GM21381 (cell line): ENCODE measurements at regions not wholly inside any gene's neighbourhood (a gene's known extent, or its start where the extent isn't known, plus 50 kb on each side); places are given as distances from the start of the nearest gene placed in this dataset.
"Not testable (repeated sequence)": the region's sequence is repeated elsewhere in the genome, so short reads cannot be mapped to it uniquely, and the experiment has no call there.

Experiments
- ATAC-seq: cut with Tn5 transposase; IDR thresholded peaks from one replicate; pipeline ENCODE4 v1.9.1; 2021; ENCODE audit warnings: mild to moderate bottlenecking, moderate library complexity; ENCODE audit not compliant: unreplicated experiment

DNA sequence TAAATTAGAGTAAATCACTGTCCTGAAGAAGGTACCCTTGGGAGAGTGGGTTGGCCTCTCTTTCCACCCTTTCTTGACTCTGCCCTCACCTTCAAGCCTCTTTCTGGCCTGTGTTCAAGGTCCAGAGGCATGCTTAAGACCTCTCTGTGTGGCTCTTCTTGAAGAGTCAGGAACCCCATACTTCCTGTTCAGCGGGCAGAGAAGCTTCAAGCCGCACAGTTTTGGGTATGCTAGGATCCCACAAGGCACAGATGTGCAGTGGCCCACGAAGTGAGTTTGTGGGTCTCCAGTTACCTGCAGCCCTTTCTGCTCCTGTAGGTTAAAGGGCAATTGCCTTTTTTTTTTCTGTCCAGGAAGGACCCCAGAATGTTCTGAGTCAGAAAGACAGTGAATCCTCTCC lies 113.7 kb downstream of the PPIAL4A start:
- ATAC-seq: not testable (repeated sequence)

- not testable (repeated sequence) for ATAC-seq
Observed at GRCh38 chr1:121006826-121007225, 117.3 kb downstream of the PPIAL4A start.

DNA sequence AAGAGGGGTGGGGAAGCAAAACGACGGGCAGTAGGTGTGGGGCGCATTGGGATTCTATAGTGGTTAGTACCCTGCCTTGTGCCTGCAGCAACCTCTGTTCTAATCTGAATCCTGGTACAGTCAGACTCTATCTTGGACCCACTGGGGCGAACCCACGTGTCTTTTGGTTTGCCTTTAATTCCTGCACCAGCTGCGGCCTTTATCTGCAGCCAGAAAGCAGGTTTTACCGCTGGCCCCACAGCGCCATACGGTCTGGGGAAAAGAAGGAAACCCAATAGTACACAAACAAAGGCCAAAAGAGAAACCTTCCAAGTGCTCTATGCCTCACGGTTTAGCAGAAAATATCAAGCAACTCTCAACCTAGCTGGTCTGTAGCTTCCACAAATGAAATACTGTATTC lies 118.2 kb downstream of the PPIAL4A start:
- not testable (repeated sequence) for ATAC-seq

- not testable (repeated sequence) for ATAC-seq
Observed at GRCh38 chr1:121008512-121009215, 119.1 kb downstream of the PPIAL4A start.

- not testable (repeated sequence) for ATAC-seq
Observed at GRCh38 chr1:121009216-121010057, 119.9 kb downstream of the PPIAL4A start.

GRCh38 chr1:121010141-121010540 lies 120.6 kb downstream of the PPIAL4A start:
- not testable (repeated sequence) for ATAC-seq

GRCh38 chr1:121013181-121013580 lies 123.6 kb downstream of the PPIAL4A start:
- ATAC-seq: not testable (repeated sequence)

DNA sequence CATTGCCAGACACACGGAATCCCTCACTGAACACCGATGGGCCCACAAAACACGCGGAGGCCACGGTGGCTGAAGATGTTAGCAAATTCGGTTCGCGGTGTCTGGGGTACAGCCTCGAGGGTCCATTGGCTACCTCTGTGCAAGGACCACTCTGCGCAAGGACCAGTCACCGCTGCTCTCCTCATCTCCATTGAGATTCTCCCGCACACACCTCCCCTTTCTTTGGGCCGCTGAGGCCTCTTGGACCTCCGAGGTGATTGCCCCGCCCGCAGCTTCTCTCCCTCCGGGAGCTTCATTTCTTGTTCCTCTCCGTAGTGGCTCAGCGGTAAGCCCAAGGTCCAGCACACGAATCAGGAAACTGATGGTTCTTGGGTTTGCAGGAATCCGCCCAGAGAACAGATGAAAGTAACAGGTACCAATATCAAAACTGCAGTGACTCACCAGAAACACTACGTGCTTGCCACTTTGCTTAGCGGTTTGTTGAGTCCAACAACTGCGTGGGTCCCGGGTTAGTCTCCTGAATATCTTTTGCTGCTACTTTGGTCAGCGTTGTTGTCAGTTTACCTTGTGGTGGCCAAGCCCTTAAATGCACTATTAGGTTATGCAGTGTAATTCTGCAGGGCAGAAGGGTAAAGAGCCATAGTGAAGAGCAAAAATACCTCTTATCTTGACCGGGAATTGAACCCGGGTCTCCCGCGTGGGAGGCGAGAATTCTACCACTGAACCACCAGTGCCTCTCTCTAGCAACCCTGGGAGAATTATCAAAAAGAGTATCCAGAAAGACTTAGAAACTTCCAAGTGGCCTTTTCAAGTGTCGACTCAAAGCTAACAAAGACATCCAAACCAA lies 126.8 kb downstream of the PPIAL4A start:
- peak; percentile 75 for ATAC-seq

GRCh38 chr1:121019715-121020349 lies 130.3 kb downstream of the PPIAL4A start:
- ATAC-seq: not testable (repeated sequence)

DNA sequence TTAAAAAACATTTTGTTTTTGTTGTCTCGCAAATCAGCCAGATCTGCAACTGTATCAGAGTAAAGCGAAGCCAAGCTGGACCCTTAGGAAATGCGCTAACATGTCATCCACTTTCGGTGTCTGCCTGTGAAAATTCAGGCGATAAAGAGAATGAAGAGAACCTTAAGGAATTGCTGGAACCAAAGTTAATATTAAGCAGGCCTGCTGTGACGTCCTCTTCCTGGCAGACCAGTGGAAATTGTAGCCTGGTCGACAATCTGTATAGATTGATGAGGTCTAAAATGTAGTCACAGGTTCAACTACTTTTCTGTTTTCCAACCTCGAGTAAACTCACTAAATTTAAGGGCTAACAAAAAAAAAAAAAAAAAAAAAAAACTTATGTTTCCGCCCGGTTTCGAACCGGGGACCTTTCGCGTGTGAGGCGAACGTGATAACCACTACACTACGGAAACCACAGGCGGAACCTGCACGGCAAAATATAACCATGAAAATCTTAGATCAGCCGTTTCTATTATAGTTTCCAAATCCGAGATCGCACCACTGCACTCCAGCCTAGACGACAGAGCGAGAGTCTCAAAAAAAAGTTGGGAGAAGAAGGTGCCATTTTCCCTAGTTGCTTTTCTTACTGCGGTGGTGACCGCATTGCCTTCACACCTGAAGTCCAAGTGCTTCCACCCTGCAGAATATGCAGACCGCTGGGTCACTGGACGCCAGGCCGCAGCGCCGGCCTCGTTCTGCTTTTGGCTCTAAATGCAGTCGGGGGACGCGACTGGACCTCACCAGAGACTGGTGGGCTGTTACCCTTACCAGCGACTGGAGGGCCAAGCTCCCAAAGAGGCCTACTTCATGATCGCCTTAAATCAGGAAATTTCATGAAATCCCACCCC lies 131.0 kb downstream of the PPIAL4A start:
- not testable (repeated sequence) for ATAC-seq

DNA sequence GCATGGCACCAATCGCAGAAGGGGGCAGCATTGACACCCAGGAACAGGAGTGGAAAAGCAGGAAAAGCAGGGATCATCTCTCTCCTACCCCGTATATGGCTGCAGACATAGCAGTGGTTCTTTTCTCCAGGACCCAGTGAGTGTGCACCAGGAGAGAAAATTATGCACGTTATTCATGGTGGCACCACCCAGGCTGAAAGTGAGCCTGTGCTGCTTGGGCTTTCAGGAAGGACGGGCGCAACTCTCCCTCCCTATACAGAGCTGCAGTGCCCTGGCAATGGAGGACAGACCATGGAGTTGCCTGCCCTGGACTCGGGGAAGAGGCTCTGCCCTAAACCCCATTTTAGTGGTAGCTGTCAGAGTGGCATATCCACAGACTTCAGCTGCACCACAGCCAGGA lies 132.1 kb downstream of the PPIAL4A start:
- ATAC-seq: not testable (repeated sequence)

- not testable (repeated sequence) for ATAC-seq
Observed at GRCh38 chr1:121032878-121033494, 143.4 kb downstream of the PPIAL4A start.

- ATAC-seq: not testable (repeated sequence)
Observed at GRCh38 chr1:121036792-121037191, 147.2 kb downstream of the PPIAL4A start.

- not testable (repeated sequence) for ATAC-seq
Observed at GRCh38 chr1:121040974-121041373, 143.2 kb downstream of the FAM72B start.

DNA sequence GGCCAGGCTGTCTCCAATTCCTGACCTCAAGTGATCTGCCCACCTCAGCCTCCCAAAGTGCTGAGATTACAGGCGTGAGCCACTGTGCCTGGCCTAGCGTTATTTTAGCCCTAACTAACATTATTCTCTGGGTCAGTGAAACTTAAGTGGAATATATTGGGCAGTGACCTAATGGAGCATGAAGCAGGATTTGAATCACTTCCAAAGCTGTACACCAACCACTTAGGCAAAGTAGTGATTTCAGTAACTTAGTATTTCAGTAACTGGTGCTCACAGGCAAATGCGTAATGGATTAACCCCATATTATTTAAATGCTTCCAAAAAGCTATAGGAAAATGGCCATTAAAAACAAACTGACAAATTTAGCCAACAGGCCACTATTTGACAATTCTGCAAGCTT lies 142.6 kb downstream of the FAM72B start:
- ATAC-seq: not testable (repeated sequence)

GRCh38 chr1:121042882-121043281 lies 141.3 kb downstream of the FAM72B start:
- ATAC-seq: not testable (repeated sequence)

DNA sequence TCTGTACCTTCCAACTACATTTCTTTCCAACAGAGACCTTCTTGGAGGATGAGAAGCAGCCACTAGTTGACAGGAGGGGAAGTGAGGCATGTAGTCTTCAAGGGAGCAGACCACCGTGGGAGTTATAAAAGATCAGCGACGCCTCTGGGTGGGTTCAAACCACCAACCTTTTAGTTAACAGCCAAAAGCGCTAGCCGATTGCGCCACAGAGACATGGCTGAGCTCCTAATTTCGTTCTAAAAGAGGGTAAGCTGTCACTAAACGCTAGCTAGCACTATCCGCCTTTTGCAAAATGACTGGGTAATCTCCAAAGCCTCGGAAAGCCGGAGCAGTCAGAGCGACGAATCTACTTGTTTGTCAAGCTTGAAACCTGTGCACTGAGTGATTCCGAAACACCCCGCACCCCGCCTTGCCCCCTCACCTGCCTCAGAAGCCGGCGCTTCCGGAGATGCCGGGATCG lies 135.8 kb downstream of the FAM72B start:
- ATAC-seq: not testable (repeated sequence)

GRCh38 chr1:121048769-121049443 lies 135.2 kb downstream of the FAM72B start:
- ATAC-seq: not testable (repeated sequence)
